Sigmoid colon (tissue), 4 donors: ENCODE measurements at regions not wholly inside any gene's neighbourhood (a gene's known extent, or its start where the extent isn't known, plus 50 kb on each side); places are given as distances from the start of the nearest gene placed in this dataset.

ENCODE experiments used
- CTCF ChIP-seq, 4 experiments: fragments of 450-650 bp in 3 of 4; fragments of 200-600 bp in 1 of 4; IDR thresholded peaks; one replicate each; pipeline ENCODE4 v1.5.1; 2016 to 2019; ENCODE audit warnings: antibody characterized with exemption in 4 of 4, mild to moderate bottlenecking in 3 of 4, moderate library complexity in 2 of 4
- EP300 ChIP-seq, 4 donors: sonication (generic); formaldehyde crosslinking; IDR thresholded peaks; one replicate each; pipeline ENCODE4 v1.6.1; 2017; ENCODE audit warnings: antibody characterized with exemption in 4 of 4
- POLR2A ChIP-seq, 2 donors: fragments of 450-650 bp; IDR thresholded peaks; one replicate each; pipeline ENCODE4 v1.6.1; 2016; ENCODE audit warnings: antibody characterized with exemption in 2 of 2, mild to moderate bottlenecking in 2 of 2, moderate library complexity in 2 of 2
- POLR2AphosphoS5 ChIP-seq, 4 donors: sonication (generic); formaldehyde crosslinking; IDR thresholded peaks; one replicate each; pipeline ENCODE4 v1.6.1; 2017; ENCODE audit warnings: antibody characterized with exemption in 4 of 4

DNA sequence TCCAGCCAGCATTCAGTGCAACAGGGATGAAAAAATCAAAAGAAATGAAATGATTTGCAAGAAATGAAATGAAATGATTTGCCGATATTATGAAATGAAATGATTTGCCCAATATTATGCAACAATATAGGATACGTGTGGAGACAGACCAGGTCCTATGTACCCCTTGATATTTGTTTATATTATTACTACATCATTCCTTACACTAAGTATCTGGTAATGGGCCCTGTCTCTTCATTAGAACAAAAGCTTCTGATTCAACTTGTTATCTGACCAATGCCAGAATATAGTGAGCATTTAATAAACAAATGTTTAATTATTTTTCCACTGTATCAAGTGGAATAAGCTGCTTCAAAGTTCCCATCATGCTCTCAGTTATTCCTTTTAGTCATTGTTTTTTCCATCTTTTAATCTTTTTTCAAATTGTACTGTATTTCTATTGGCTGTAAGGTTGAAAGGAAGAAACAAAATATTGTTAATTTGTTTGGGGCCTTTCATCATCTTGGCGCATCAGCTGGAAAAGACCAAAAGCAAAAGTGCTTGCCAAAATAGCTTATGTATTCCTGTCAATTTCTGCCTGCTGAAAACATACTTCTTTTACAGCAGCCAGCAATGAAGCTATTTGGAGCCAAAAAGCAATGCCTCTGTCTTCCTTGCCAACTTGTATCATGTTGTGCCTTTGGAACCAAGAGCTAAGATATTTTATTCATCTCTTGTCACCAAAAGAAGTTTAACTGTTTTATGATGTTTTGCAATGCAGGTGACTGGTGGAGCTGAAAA is 2314.9 kb downstream of the LRRC4C start:
- TF ChIP-seq CTCF (IDR thresholded peaks at IDR 0.05) (no peak), POLR2A (IDR thresholded peaks at IDR 0.05) (no peak), EP300 (IDR thresholded peaks at IDR 0.05) (no peak), POLR2AphosphoS5 (IDR thresholded peaks at IDR 0.05) (no peak)
